ENCODE measurements at regions not wholly inside any gene's neighbourhood (a gene's known extent, or its start where the extent isn't known, plus 50 kb on each side); places are given as distances from the start of the nearest gene placed in this dataset.
"Not testable (repeated sequence)": the region's sequence is repeated elsewhere in the genome, so short reads cannot be mapped to it uniquely, and the experiment has no call there.

DNA sequence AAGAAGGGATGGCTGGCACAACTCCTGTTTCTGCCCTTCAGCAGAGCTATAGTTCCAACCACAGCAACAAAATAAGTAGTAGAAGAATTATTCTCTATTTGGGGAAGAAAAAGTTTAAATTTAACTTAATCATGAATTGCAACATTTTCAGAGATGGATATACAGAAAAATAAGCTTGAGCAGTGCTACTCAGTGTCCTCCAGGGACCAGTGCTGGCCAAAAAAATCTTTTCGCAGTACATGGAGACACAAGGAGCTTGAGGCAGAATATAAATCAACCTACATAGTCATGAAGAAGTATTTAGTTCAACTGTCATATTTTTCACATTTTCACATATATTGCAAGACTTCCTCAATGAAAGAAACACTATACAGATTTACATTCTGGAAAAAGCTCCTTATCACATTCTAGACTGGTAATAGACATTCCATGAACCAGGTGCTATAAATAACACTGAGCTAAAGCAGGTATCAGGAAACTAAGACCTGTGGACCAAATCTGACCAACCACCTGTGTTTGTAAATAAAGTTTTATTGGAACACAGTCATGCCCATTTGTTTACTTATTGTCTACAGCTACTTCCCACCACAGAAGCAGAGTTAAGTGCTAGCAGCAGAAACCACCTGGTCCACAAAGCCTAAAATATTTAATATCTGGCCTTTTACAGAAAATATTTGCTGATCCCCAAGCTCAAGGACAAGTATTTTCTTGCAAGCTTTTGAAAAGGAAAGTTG, 101.9 kb downstream of the RGS21 start:
- FAIRE-seq (no peak), DNase-seq (ENCODE audit: low spot score in 2 of 2) (no peak)

DNA sequence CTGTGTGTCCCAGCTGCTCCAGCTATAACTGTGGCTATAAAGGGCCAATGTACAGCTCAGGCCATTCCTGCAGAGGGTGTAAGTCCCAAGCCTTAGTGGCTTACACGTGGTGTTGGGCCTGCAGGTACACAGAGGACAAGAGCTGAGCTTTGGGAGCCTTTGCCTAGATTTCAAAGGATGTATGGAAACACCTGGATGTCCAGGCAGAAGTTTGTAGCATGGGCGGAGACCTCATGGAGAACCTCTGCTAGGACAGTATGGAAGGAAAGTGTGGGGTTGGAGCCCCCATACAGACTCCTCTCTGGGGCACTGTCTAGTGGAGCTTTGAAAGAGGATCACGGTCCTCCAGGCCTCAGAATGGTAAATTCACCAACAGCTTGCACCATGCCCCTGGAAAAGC, 113.9 kb downstream of the RGS21 start:
- no peak for DNase-seq (ENCODE audit: low spot score in 2 of 2)
- no peak for FAIRE-seq

DNA sequence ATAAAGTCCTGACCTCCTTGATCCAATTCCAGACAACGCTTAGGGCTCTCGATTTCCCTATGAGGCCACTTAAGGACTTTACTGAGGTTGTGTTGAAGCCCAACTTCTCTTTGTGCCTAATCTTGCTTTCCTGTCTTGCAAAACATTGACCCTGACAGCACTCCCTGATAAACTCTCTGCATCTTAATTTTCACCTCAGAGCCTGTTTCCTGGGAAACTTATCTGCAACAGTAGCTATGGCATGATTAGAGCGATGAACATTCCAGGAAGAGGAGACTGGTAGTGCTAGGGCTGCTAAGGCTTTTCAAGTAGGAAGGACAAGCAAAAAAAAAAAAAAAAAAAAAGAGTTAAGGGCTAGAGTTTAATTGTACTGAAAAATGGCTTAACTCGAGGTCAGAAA, 118.9 kb downstream of the RGS21 start:
- DNase-seq (ENCODE audit: low spot score in 2 of 2) (no peak), FAIRE-seq (no peak)

DNA sequence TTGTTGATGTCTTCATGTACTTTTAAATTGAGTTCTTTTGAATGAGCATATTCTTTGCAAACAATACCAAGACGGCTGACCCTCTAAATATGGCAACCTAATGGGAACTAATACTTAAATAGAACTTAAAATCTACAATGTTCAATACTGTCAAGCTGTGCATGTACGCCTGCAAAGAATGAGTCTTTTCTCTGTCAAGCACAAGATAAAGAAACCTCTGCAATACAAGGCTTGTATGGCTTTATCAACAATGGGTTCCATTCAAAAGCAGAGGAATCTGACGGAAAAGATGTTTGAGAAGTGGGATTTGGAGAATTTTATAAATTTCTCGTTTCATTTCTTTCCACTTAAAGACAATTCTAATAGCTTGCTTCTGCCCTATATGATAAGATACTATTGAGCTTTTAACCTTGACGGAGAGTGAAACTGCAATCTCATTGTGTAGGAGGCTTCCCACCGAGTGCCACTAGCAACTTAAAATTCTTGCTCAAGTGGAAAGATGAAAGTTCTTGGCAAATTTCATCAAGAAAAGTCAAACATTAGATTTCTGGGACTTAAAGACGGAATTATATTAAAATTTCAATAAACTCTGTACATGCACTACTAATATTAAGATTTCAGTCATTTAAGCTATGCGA, 119.8 kb downstream of the RGS21 start:
- no peak for FAIRE-seq
- no peak for DNase-seq (ENCODE audit: low spot score in 2 of 2)

DNA sequence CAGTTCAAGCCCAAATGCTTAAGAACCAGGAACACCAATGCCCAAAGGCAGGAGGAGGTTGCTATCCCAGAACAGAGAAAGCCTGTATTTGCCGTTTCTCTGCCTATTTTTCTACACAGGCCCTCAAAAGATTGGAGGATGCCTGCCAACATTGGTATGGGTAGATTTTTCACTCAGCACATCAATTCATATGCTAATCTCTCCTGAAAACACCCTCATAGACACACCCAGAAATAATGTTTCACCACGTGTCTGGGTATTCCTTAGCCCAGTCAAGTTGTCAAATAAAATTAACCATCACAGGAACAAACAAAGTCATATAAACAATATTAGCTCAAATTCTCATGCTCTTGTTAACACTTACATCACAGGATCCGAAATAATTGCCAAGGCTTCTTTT, 121.9 kb downstream of the RGS21 start:
- DNase-seq (ENCODE audit: low spot score in 2 of 2) (no peak), FAIRE-seq (no peak)

DNA sequence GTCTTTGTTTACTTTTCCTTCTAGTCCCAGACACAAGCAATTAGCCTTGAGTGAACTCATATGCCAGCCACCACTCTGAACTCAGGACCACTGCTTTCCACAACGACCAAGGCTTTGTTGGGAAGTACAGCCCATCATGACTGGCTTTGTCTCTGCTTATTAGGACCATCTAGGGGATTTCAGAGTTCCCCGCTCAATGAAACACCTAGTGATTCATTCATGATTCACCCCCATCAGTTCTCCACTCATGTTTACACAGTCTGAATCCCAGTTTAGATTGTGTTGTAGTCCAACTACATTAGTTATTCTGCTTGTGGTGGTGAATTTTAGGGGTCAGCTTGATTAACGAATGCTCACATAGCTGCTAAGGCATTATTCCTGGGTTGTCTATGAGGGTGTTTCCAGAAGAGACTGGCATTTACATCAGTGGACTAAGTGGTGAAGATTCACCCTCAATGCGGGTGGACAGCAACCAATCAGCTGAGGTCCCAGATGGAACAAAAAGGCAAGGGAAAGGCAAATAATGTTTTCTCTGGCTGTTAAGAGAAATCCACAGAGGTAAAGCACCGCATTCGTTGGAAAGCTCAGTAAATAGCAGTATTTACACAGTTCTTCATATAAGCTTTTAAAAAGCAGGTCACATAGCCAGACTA, 122.7 kb downstream of the RGS21 start:
- FAIRE-seq (no peak), DNase-seq (ENCODE audit: low spot score in 2 of 2) (no peak)

DNA sequence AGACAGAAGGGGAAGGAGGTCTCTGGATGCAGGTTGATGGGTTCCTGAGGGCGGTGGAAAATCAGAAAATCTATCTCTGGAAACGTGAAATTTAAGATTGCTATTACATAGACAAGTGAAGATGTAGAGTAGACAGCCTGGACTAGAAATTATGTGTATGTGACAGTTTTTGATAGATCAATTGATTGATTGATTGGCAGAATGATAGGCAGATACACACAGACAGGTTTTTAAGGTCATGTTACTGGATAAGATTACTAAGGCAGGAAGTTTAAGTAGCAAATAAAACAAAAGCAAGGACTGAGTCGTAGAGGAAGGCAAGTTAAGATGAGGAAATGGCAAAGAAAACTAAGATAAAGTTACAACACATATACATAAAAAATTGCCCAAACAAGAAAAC, 124.7 kb downstream of the RGS21 start:
- no peak for FAIRE-seq

DNA sequence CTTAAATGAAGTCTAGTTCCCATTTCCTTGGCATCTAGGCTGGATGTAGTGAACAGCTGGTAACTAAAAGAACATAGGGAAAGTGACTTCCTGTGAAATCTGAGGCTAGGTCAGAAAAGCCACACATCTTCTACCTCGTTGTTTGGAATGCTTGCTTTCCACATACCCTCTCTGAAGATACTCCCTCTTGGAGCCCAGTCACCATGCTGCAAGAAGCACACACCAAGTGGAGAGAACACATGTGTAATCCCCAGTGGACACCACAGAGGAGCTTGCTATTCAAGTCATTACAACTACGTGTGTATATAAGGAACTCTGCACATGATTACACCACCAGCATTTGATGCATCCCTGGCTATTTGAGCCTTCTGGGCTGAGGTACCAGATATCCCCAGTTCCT, 125.9 kb downstream of the RGS21 start:
- DNase-seq (ENCODE audit: low spot score in 2 of 2) (no peak), FAIRE-seq (no peak)

More for the DNA sequence above, 124.7 kb downstream of the RGS21 start:
- no peak for DNase-seq (ENCODE audit: low spot score in 2 of 2)

DNA sequence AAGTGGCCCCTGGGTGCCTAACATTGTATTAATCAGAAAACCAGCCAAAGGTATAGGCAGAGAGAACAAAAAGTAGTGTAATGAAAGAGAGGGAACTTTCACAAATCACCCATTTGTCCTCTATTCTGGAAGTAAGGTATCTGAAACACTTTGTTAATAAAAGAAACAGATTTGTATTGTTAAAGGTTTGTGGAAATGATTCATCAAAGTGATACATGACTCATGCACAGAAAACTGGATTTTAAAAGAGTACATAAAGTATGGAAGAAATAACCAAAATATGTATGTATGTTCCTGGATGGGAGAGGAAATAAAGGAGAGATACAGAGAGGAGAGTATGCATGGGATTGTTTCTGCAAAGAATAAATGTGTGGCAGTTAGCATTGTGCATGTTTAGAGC, 126.8 kb downstream of the RGS21 start:
- DNase-seq (ENCODE audit: low spot score in 2 of 2) (no peak), FAIRE-seq (no peak)

DNA sequence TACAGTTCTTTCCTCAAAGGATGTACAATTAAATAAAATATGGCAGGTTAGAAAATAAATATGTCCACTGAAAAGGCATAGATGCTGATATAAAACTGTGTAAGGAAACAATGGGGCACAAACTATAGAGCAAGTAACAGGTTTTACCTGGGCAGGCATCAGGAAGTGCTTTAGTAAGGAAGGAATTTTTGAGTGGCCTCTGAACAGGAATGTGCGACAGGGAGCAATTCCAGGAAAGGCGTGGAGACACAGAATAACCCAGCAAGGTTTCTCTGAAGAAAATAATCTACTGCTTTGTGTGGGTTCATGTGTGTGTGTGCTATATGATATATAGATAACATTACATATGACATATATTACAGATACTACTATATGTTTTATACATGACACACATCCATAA, 128.4 kb downstream of the RGS21 start:
- DNase-seq (ENCODE audit: low spot score in 2 of 2) (no peak), FAIRE-seq (no peak)

DNA sequence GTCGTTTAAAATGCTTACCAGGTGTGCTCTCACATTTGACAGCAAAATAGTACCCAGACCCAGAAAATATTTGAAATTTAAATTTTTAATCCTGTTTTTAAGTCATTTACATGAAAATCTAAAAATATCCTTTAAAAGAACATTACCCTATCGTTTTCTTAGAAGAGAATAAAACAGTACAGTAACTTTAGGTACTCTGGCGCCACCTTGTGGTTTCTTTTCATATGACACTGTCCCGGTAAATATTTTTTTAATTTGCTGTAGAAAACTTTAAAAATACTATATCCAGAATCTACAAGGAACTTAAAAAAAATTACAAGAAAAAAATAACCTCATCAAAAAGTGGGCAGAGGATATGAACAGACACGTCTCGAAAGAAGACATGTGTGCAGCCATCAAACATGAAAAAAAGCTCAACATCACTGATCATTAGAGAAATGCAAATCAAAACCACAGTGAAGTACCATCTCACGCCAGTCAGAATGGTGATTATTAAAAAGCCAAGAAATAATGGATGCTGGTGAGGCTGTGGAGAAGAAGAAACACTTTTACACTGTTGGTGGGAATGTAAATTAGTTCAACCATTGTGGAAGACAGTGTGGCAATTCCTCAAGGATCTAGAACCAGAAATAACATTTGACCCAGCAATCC, 129.2 kb downstream of the RGS21 start:
- FAIRE-seq (peak; percentile 97), DNase-seq (ENCODE audit: low spot score in 2 of 2) (no peak)

DNA sequence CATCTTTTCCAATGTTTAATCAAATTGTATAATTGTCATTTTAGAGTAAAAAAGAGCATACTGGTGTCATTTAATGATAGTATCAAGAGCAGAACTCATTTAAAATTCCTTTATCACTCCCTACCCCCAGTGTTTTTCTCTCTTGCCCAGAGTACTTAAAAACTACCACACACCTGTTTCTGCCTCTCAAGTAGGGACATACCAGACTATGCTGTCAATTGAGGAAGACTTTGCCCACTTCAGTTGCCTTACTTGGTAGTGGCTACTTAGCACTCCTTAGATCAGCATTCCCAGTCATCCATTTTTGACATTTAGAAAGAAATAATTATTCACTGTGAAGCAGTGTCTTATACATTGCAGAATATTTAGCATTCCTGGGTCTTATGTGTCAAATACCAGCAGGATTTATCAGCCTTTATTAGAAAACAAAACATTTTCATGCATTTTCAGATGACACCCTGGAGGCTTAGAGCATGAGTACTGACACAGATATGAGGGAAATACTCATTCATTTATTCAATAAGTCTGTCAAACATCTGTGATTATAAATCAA, 127.5 kb upstream of the RGS1 start:
- no peak for FAIRE-seq
- DNase-seq (ENCODE audit: low spot score in 2 of 2), result no peak

DNA sequence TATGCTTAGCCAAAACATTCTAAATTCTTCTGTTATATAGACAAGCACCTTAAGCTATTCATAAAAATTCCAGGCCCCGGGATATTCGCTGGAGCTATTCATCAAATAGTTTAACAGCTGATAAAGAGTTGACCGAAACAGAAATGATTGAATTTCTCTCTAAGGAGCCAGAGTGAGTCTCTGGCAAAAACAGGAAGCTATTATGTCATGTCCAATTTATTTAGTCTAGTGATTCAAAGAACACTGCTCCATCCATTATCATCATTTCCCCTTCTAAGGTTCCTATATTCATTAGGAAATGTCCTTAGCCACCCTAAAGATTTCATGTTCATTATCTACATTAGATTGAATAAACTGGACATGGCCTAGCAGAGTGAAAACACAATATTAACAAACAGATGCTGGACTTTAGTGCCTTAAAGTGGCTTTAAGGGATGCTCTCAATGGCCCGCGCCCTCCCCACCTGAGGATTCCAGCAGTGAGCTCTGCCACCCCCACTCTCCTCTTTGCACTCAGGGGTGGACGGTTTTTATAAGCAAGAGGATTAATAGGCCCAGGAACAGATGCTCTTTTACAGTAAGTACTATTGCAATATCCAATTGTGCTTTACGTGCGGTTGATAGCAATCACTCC, 122.1 kb upstream of the RGS1 start:
- no peak for DNase-seq (ENCODE audit: low spot score in 2 of 2)
- no peak for FAIRE-seq

DNA sequence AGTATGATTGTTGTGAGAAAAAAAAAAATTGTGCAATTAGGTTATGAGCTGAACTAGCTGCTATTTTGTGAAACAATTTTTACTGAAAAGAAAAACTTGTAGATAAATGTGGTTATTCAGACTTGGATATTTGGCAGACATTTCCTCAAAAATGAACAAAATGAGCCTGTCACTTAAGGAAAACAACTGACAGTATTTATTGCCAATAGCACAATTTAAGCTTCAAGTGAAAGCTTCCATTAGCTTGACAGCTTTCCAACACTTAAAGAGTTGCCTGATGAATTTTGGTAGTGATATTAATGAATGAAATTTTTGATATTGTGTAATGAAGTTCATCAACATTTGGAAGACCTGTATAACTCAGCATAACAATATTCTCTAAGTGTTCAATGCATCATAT, 116.1 kb upstream of the RGS1 start:
- FAIRE-seq (no peak), DNase-seq (ENCODE audit: low spot score in 2 of 2) (no peak)

DNA sequence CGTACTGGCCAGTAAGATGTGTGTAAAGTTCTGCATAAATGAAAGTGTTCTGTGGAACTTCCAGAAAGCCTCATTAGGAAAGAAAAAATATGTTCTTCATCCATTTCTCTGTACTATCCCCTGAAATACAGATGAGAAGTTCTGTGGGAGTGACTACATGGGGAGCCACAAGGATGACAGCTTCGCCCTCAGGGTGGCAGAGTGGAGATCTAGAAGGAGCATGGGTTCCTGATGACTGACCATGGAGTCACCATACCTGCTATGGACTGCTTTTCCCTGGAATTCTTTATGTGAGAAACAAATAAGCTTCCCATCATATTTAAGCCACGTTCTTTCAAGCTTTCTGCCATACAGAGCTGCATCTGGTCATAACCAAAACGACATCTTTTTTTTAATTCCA, 113.9 kb upstream of the RGS1 start:
- FAIRE-seq, result no peak
- DNase-seq (ENCODE audit: low spot score in 2 of 2), result no peak

DNA sequence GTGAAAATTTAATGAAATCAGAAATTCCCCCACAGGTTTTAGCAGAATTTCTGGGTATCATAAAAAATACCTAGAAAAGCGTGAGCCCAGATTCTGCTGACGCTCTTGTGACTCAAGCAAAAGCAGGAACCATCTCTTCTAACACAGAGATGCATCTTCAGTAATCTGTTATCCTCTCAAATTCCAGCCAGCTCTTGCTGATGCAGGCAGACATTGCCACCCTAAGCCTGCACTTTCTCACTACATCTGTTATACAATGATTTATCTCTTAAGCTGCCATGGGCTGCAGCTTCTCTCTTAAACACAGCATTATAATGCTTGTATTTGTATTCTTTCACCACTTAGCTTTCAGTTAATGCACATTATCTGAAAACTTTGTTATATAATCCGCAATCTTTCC, 113.0 kb upstream of the RGS1 start:
- FAIRE-seq (no peak), DNase-seq (ENCODE audit: low spot score in 2 of 2) (no peak)

DNA sequence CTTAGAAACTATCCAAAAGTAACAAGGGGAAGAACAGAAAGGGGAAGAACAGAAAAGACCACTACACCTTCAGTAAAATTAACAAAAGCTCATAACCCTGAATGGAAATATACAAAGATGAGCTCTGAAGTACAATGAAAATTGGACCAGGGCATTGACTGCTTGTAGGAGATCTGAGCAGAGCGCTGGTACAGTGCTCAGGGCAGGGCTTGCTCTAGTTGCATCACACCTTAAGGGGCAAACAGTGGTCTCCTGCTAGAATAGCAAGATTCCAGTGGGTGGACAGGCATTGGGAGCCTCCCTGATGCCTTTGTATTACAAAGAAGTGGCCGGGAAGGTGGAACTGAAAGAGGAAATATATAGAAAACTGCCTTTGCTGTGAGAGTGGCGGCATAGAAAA, 111.9 kb upstream of the RGS1 start:
- FAIRE-seq, result no peak
- DNase-seq (ENCODE audit: low spot score in 2 of 2), result no peak

DNA sequence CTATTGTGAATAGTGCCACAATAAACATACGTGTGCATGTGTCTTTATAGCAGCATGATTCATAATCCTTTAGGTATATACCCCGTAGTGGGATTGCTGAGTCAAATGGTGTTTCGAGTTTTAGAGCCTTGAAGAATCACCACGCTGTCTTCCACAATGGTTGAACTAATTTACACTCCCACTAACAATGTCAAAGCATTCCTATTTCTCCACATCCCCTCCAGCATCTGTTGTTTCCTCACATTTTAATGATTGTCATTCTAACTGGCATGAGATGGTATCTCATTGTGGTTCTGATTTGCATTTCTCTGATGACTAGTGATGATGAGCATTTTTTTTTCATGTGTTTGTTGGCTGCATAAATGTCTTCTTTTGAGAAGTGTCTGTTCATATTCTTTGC, 110.4 kb upstream of the RGS1 start:
- not testable (repeated sequence) for DNase-seq (ENCODE audit: low spot score in 2 of 2); FAIRE-seq

DNA sequence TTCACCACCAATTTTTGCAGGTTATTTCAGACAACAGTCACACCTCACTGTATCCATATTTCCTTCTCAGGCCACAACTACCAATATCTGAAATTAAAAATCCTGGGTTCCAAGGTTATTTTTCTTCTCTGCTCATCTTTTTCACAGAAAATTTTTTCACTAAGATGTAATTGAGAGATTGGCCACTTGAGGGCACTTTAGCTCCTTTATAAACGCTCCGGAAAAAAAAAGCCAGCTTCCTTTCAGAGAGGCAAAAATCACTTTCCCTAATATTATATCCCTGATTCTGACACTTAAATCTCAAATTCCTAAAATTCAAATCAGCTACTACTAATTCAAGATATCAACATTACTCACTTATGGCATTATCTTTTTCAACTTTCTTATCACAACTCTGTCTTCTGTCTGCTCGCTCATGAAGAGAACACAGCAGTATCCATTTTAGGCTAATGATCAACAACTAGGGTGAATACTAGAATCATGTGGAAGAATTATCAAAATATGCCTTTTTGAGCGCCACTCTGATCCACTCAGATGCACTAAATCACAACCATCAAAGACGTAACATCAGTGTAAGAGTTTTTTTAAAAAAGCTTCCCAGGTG, 101.4 kb upstream of the RGS1 start:
- DNase-seq (ENCODE audit: low spot score in 2 of 2), result peak in 1 of 2 donors; percentile 27

DNA sequence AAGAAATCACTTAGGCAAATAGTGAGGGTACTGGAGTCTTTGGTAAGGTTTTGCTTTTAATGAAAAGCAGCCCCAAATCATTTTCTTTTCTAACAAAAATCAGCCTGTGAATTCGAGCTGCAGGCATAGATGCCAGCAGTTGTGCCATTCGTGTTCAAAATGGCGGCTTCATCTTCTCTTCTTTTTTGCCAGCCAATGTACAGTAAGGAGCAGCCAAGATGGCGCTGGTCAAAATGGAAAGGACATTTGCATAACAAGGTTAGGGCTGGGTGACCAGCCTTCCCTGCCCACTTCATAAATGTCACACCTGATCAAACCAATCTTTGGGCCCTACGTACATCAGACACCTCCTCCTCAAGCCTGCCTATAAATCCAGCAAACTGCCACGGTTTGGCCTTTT, 100.2 kb upstream of the RGS1 start:
- FAIRE-seq (no peak), DNase-seq (ENCODE audit: low spot score in 2 of 2) (no peak)

More for the DNA sequence above, 101.4 kb upstream of the RGS1 start:
- FAIRE-seq, result peak; percentile 79
